ENCODE measurements at regions not wholly inside any gene's neighbourhood (a gene's known extent, or its start where the extent isn't known, plus 50 kb on each side); places are given as distances from the start of the nearest gene placed in this dataset.

DNA sequence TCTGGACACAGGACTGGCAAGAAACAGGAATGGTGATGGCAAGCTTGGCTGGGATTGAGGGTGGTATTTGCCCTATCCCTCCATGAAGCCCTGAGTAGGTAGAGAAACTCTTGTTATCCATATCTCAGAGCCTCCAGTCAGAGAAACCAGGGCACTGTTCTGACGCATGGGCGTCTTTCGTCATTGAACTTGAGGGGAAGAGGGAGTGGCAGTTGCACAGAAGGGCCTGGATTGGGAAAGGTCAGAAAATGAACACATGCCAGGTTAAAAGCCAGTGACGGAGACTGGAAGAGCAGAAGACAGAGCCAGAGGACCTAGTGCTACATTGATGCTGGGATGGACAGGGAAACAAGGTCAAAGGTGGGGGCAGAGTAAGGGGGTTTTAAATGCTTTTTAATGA is 516.7 kb downstream of the PLPP3 start:
- no peak for DNase-seq

DNA sequence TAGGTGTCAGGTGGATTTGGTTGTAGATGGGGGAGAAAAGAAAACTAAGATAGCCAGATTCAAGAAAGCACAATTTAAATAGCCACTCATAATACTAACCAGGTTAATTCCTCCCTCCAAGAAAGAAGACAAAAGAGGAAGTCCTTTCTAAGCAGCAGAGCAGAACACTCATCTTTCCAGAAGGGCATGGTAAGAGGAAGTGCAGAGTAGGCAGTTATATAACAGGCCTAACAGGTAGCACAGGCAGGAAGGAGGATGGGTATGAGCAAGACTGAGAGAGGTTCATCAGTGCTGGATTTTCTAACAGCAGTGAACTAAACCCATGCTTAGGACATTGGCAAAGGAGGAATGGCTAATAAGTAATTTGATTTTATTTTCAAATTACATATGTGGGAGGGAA is 517.5 kb downstream of the PLPP3 start:
- DNase-seq: no peak

DNA sequence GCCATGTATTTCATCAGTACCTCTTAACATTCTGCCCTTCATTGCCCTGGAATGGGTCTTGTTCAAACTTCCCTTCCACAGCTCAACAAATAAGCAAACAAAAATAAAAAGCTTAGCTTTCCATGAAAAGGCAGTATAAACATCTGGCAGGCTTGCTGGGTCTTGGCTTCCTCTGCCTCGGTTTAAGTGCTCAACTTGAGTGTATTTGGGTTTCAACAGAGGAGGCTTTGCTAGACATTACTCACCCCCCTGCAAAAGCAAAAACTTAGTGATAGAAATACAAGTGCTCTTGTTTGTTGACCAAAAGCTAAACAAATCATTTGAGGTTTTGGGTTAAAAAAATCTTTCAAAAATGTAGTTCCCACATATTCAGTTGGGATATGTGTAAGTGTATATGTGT is 518.5 kb downstream of the PLPP3 start:
- no peak for DNase-seq

DNA sequence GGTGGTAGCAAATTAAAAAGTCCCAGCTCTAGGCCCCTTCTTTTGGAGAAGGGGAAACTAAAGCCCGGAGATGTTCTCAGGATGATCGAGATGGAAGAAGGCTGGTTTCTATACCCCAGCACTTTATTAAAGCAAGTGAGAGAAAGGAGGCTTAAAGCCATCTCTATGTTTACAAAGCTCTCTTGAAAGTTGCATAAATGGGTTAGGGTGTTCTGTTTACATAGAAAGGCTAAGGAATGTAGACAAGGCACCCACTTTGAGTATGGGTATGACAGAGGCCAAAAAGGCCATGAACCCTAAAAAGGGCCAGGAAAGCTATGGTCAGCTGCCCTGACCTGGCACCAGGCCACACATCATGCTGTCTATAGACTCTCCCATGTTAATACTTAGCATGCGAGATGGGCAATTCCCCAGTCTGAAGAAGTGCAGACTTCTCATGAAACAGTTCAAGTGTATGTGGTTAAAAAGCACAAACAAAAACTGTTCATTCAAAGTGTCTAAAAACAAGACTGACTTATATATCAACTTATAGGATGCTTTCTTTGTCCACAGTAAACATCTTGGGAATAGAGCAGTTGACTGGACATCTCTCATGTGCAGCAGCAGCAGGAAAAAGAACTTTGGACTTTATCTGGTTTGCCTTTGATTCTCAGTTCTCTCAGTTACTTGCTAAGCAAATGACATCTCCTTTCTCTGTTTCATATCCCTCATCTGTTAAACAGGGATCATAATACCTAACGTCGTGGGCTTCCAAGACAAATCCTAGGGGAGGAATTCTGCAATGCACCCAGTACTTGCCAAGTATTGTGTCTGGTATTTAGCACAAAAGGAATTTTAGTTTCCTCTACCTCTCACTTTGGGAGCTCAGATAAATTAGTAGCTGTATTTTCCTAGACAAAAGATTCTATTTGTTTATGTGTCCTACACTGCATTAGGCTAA is 521.6 kb downstream of the PLPP3 start:
- no peak for DNase-seq

DNA sequence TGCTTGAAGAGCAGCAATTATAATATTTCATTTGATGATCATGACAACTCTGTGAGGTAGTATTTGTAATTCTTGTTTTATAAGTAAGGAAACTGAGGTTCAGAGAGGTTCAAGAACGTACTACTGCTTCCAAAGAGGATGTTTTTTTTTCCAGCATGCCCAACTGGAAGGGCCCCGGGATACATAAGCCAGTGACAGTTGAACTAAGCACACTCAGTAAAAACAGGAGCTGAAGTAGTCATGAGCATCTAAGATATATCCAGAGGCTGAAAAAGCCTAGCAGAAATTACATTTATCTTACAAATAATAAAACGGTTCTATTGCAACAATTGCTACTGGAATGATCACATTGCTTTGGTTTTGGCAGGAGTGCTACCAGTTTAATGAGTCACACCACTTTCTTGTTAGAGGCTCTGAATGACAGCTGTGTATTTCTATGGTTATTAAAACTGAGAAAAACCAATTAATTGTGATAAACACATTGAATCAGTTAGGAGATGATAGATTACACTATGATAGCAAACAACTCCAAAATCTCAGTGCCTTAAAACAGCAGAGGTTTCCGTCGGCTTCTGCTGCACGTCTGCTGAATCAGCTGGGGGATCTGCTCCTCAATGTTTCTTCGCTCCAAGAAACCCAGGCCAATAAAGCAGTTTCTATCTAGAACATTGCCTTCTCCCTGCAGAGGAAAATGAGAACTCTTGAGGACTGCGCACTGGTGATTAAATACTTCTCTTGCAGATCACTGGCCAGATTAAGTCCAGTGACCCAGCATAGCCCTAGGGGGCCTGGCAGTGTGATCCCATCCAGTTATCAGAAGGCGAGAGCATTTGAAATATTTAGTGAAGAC is 522.7 kb downstream of the PLPP3 start:
- DNase-seq: no peak

DNA sequence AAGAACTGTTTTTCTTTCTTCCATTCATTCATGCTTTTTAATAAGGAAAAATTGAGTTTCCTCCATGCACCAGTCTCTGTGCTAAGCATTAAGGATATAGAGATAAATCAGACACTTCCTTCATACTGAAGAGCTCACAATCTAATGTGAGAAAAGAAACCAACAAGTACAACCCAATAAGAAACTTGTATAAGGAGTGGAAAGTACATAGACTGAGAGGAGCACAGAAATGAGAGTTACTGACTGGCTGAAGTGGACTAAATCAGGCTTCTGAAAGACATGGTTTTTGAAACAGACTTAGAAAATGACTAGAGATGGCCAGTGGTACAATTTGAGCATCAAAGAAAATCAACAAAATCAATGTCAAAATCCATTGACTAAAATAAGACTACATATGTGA is 524.4 kb downstream of the PLPP3 start:
- no peak for DNase-seq

DNA sequence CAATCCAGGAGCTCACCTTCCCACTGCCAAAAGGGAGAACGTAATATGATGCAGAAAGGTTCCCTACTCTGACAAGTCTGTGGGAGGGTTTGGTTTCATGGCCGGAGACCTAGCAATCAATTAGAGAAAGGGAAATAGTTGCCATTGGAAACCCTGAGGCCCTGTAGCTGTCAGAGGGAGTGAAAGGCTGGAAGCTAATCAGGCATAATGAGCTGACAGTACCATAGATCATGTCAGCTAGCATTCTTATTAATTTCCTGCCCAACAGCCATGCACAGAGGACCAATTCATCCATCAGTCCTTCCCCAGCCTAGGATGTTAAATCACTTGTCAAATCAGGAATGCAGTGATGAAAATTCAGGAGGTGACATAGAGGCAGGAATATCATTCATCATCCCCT is 527.3 kb downstream of the PLPP3 start:
- DNase-seq: no peak

DNA sequence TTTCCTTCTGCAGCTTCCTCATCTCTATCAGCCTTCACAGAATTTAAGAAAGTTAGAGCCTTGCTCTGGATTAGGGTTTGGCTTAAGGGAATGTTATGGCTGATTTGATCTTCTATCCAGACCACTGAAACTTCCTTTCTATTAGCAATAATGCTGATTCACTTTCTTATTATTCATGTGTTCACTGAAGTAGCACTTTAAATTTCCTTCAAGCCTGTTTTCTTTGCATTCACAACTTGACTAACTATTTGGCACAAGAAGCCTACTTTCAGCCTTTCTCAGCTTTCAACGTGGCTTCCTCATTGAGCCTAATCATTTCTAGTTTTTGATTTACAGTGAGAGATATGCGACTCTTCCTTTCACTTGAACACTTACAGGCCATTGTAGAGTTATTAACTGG is 528.5 kb downstream of the PLPP3 start:
- no peak for DNase-seq

DNA sequence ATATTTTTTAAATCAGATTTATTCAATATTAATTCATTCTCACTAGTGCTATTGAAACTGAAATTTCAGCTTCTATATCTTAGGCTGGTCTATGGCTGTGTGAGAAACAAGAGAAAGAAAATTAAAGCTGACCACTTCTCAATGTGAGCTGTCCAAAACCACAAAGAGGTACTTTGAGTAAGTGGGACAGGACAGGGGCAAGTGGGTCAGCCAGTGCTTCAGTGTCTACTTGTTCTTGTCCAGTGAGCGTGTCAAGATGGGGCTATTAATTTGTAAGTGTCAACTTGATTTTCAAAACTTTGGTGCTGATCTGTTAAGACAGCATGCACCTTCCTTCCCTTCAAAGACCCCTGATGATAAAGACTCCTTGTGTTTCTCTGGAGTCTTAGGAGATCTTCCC is 533.9 kb downstream of the PLPP3 start:
- no peak for DNase-seq

DNA sequence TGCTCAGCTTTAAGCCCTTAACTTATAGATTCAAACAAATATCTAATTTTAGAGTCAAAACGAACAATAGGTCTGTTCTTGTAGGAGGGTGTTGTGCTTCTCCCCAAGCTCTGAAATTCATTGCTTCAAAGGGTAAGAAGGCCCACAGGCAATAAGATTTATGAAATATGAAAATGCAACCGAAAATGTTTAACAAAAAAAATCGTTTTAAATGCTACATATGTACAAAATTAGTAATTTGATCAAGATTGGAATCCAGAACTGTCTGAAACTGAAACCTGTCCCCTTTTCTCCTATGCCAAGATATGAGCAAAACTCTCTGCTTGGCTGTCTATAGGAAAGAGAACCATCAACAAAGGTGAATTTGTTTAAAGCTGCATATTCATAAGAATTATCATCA is 534.3 kb downstream of the PLPP3 start:
- no peak for DNase-seq

DNA sequence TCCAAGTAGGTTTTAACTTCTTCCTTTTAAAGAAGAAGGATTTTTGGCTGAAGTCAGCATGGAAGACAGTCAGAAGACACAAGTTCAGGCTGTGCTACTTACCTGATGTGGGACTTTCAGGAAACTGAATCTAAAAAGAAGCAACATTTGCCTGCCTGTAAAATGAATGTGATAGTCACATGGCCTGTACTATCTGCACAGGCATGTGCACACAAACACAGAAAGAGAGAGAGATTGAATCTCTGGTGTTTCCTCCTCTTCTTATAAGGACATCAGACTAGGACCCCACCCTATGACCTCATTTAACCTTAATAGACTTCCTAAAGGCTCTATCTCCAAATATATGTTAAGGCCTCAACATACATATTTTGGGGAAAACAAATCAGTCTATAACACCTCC is 542.9 kb downstream of the PLPP3 start:
- DNase-seq: no peak

DNA sequence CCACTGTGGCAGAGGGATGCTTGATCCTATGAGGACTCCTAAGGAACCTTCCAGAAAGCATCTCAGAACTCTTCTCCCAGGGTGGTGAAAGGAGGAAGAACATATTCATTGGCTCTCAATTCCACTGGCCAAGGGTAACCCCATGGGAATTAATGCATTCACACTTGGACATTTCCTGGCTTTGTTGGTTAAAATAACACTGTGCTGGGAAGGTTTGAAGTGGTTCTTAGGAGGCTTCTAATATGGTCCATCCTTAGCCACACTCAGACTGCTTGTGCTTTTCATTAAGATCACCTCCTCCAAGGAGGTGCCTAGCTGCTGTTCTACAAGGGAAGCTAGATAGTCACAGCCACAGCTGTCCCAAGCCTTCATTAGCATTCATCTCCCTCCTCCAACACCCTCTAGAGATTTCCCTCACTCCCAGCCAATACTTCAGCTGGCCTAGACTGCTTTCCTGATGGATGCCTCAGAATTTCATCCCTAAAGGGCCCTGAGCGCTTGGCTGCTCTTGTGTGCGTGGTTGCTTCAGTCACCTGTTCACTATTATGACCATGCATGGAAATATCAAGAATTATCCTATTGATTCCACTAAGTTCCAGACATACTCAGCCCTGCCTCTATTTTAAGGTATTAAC is 544.4 kb downstream of the PLPP3 start:
- DNase-seq: no peak

DNA sequence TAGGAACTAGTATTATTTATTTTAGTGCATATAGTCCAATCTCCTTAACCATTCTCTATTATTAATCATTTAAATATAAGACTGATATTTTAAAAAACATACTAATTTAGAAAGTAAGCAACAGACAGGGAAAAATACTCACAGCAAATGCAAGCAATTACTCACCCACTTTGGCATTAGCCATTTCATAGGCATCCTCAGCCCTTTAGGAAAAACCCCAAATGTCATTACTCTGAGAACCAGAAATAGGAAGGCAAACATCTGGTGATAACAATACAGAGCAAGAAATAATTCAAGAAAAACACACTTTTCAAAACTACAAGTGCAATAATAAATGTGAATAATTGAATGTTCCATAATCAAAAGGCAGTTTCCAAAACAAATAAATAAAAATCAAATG is 545.1 kb downstream of the PLPP3 start:
- no peak for DNase-seq

DNA sequence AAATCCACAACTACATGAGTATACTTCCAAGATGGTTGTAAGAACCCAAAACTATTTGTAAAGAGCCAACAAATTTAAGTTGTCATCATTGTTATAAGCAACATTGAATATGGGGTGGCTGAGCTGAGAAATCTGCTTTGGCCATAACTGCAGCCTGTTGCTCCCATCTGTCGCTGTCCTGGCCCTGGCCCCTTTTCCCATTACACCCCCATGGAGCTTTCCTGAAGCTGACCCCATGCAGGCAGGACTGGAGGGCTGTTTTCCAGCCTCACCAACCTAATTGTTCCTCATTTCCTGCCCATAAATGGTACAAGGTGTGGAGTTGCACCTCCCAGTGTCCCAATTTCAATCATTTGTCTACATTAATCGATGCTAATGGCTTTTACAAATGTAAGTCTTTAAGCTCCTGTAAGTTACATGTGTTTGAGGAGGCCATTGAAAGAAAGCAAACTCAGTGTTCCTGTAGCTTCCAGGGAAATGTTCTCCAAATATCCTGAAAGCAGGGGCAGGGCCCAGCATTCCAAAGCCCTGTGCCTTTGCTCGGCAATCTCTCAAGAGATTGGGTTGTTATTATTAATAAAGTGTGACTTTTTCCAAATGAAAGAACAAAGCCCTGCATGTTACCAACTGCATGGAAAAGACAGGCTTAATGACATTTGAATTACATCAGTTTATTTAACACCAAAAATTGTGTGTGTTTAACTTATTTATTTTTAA is 545.9 kb downstream of the PLPP3 start:
- DNase-seq: no peak

DNA sequence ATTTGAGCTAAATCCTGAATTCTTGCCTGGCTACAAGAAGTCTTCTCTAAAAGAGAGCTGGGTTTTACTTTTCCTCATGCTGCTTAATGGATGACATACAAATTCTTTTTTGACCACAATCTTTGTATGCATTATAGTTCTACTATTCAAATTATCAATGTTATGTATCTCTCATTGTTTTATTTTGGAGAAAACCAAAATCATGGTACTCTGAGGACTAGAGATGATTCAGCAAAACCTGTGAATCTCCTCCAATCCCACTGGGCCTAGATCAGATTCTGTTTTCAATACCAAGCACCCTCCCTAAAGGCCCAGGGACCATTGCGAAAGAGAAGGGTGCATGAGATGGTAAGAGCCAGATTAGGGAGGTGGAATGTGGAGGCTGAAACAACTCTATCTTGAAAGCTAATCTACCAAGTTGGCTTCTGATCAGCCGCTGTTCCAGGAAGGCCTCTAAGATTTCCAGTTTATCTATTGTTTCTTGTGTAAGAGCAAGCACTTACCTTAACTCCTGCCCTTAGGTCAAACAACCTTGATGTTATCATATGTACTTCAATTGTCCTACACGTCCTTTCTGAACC is 547.2 kb downstream of the PLPP3 start:
- no peak for DNase-seq

DNA sequence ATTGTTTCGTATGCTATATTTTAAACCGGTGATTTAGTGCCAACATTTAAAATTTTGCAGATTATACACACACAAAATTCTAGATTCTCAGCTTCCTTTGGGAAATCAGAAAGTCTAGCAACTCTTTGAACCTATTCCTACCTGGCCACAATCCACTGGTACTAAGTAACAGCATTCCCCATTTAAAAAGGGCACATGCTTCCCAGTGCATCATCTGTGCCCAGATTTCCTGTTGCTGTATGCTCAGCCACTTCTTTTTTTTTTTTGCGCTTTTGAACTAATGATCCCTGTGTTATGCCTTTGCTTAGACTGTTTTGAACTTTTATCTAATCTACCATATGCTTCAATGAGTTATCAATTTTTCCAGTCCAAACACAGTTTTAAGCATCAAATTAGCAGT is 548.4 kb downstream of the PLPP3 start:
- DNase-seq: no peak

DNA sequence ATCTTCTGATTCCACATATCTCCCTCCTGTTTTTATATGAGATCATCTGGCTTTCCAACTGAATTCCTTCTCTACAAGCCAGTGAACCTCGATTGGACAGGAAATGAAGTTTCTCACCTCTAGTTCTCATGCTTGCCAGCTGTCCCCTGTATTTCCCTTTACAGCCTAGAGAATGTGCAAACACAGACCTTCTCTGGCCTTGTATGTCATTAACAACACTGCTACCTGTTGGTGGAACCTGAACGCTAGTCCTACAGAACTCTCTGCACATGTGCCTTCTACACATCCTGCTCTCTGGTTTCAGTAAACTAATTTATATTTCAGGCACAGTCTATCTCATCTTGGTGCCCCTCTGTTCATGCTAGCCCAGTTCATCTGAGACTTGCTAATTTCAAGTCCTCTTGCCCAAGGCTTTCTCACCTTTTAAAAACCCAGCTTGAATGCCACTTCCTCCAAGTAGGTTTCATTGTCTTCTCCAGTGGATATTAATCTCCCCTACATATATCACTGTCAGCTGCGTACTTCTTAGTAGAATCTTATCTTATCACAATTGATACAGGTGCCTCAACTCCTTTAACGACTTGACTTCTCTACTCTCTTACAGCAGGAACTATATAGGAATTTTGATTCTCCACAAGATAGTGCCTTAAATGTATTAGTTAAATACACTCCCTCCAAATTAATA is 549.9 kb downstream of the PLPP3 start:
- no peak for DNase-seq

DNA sequence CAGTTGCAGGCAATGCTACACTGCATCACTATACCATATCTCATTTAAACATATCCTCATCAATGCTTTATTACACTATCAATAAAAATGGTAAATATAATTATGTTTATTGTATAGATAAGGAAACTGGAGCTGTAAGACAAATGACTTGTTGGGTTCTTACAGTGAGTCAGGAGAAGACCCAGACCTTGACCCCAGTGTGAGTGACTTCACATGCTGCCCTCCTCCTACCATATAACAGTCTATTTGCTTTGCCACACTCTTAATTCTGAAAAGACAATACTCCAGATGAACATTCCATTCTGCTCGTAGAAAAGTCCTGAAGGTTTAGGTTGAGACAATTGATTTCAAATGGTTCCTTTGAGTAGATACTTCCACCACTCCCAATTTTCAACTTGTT is 550.5 kb downstream of the PLPP3 start:
- no peak for DNase-seq

DNA sequence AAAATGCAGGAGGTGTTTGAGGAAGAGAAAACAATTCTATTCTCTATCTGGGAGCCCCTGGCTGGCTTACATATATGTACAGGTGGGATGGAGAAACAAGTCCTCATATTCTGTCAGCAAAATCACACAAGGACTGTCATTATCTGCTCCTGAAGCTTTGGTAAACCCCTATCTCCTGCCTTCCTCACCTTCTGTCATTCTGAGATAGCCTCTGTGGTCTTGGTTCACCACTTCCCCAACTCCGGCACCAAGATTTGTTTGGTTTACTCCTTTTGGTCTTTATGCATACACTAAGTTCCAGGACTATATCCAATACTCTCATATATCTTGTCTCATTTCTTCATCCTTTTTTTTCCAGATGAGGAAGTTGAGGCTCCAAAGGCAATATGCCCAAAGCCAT is 551.1 kb downstream of the PLPP3 start:
- DNase-seq: no peak

DNA sequence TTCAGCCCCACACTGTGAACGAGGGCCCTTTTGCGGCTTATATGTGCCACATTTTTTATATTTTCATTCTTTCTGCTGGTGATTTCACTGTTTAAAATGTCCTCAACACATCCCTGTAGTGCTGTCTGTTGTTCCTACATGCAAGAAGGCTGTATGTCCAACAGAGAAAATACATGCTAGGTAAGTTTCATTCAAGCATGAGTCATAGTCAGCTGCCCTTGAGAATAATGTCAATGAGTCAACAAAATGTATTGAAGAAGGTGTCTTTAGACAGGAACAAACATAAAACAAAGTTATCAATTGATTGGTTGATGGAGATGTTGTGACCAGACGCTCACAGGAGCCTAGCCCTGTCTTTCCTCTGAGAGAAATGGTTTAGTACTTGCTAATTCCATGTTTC is 553.4 kb downstream of the PLPP3 start:
- DNase-seq: no peak

DNA sequence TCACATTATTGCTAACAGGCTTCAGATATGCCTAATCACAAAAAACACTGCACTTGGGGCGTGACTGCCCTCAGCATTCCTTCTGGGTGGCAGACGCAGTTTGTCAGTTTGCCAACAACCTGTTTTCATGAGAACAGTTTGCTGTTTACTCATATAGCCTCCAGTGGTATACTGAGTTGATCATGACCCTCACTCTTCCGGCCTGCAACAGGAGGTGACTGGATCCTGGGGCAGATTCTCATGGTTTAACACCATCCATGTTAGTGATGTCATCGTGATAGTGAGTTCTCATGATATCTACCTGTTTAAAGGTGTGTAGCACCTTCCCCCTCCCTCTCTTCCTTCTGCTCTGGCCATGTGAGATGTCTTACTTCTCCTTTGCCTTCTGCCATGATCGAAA is 555.2 kb downstream of the PLPP3 start:
- no peak for DNase-seq

DNA sequence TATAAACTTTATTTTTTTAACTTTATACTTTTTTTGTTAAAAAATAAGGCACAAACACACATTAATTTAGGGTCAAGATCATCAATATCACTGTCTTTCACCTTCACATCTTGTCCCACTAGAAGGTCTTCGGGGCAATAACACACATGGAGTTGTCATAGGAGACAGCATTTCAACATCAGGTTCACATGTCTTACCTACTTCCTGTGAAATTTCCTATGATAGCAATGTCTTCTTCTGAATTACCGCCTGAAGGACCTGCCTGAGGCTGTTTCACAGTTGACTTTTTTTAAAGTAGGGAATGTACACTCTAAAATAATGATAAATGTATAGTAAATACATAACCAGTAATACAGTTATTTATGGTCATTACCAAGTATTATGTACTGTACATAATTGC is 559.4 kb downstream of the PLPP3 start:
- DNase-seq: no peak

All from activated CD4-positive, alpha-beta T cell treated with anti-CD3 and anti-CD28 coated beads, Interleukin-2, amount 50 U/mL, for 4 hours (primary cell).